ENCODE measurements at regions not wholly inside any gene's neighbourhood (a gene's known extent, or its start where the extent isn't known, plus 50 kb on each side); places are given as distances from the start of the nearest gene placed in this dataset.

DNA sequence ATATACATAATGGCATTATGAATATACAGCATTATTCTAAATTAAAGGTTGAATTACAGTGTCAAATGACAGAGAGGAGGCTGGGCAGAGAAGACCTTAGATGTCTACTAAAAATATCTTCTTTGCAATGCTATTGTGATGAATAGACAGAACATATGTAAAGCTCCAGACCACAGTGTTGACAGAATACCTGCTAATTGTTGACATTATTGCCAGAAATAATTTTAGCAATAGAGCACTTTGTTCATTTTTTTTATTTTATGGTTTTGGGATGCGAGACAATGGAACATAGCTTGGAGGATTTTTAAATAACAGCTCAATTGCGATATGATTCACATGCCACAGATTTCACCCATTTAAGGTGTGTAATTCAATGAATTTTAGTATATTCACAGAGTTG is 508.8 kb downstream of the PSAT1 start:
- Histone ChIP-seq H3K9ac (no peak overlapping the region), H3K4me3 (no peak overlapping the region), H2AFZ (no peak overlapping the region), H3K79me2 (ENCODE audit: insufficient read depth) (no peaks in the 10 kb centered on the region), H3K27me3 (replicated peaks; ENCODE audit: insufficient read depth) (no peaks in the 10 kb centered on the region), H3K9me3 (ENCODE audit: low read depth) (no peaks in the 10 kb centered on the region), H4K20me1 (ENCODE audit: insufficient read depth) (no peaks in the 10 kb centered on the region), H3F3A (ENCODE audit: insufficient read depth) (peaks cover 4% of the 10 kb centered on the region; the same call in 1 of the 2 replicates), H3K9me2 (ENCODE audit: insufficient read depth) (no peaks in the 10 kb centered on the region), H3K4me1 (ENCODE audit: insufficient read depth) (no peaks in the 10 kb centered on the region), H3K27ac (no peak overlapping the region), H3K4me2 (ENCODE audit: unreplicated experiment) (no peak overlapping the region), H3K36me3 (ENCODE audit: low read depth) (no peaks in the 10 kb centered on the region)
- no peak for TF ChIP-seq EZH2 (IDR thresholded peaks at IDR 0.05; ENCODE audit: insufficient read depth, poor library complexity, severe bottlenecking)
- no peak for TF ChIP-seq EZH2phosphoT487 (IDR thresholded peaks at IDR 0.05; ENCODE audit: insufficient read depth, low read depth)
- in situ Hi-C loops (cut with MboI), result no loop called here
- WGBS, 2 experiments (ENCODE audit: low coverage in 1 of 2, low lambda C conversion rate in 2 of 2, missing lambda C conversion rate in 2 of 2), result 87 to 98% methylated on average over 2 of the region's 2 CpGs
- no peak for DNase-seq

DNA sequence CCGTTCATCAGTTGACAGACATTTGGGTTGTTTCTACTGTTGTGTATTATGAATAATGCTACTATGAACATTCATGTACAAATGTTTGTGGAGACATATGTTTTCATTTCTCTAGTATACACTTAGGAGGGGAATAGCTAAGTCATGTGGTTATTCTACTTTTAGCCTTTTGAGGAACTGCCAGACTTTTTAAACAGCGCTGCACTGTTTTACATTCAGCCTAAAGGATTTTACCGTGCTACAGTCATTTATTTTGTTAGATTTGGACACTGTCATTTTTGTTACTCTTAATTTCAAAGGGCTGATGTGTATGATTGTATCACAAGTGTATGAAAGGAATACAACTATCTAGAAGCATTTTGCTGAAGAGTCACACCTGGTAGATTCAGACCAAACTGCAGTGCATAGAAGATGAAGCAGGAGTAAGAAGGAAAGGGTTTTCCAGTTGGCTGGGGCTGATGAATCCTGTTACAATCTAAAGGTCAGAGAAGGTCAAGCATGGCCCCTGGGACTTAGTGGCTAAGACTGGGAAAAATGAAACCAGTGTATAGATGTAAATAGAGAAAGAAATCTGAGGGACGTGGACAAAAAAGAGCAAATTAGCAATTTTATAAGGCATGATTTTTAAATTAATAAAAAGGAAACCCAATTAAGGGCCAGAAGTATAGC is 509.7 kb downstream of the PSAT1 start:
- Histone ChIP-seq H3K79me2 (ENCODE audit: insufficient read depth) (no peaks in the 10 kb centered on the region), H3K4me3 (no peak overlapping the region), H3K4me1 (ENCODE audit: insufficient read depth) (peaks cover 4% of the 10 kb centered on the region; the same call in 1 of the 2 replicates), H3F3A (ENCODE audit: insufficient read depth) (peaks cover 4% of the 10 kb centered on the region), H3K9ac (no peak overlapping the region), H2AFZ (no peak overlapping the region), H4K20me1 (ENCODE audit: insufficient read depth) (no peaks in the 10 kb centered on the region), H3K4me2 (ENCODE audit: unreplicated experiment) (no peak overlapping the region), H3K9me2 (ENCODE audit: insufficient read depth) (no peaks in the 10 kb centered on the region), H3K36me3 (ENCODE audit: low read depth) (no peaks in the 10 kb centered on the region), H3K27me3 (replicated peaks; ENCODE audit: insufficient read depth) (no peaks in the 10 kb centered on the region), H3K9me3 (ENCODE audit: low read depth) (no peaks in the 10 kb centered on the region), H3K27ac (no peak overlapping the region)
- in situ Hi-C loops (cut with MboI), result no loop called here
- no peak for TF ChIP-seq EZH2 (IDR thresholded peaks at IDR 0.05; ENCODE audit: insufficient read depth, poor library complexity, severe bottlenecking)
- TF ChIP-seq EZH2phosphoT487 (IDR thresholded peaks at IDR 0.05; ENCODE audit: insufficient read depth, low read depth), result no peak
- no peak for DNase-seq
- 36 to 45% methylated on average over 4 of the region's 4 CpGs for WGBS, 2 experiments (ENCODE audit: low coverage in 1 of 2, low lambda C conversion rate in 2 of 2, missing lambda C conversion rate in 2 of 2)

GRCh38 chr9:78807286-78807685 is 510.4 kb downstream of the PSAT1 start:
- Histone ChIP-seq H3K79me2 (ENCODE audit: insufficient read depth) (no peaks in the 10 kb centered on the region), H3K4me1 (ENCODE audit: insufficient read depth) (peaks cover 10% of the 10 kb centered on the region; the same call in 1 of the 2 replicates), H3K4me3 (no peak overlapping the region), H3F3A (ENCODE audit: insufficient read depth) (peaks cover 4% of the 10 kb centered on the region), H2AFZ (no peak overlapping the region), H4K20me1 (ENCODE audit: insufficient read depth) (no peaks in the 10 kb centered on the region), H3K36me3 (ENCODE audit: low read depth) (no peaks in the 10 kb centered on the region), H3K27me3 (replicated peaks; ENCODE audit: insufficient read depth) (no peaks in the 10 kb centered on the region), H3K9ac (no peak overlapping the region), H3K9me2 (ENCODE audit: insufficient read depth) (no peaks in the 10 kb centered on the region), H3K4me2 (ENCODE audit: unreplicated experiment) (no peak overlapping the region), H3K9me3 (ENCODE audit: low read depth) (no peaks in the 10 kb centered on the region), H3K27ac (no peak overlapping the region)
- DNase-seq, result no peak
- in situ Hi-C loops (cut with MboI), result no loop called here
- 77% methylated on average over 4 of the region's 4 CpGs for WGBS, 2 experiments (ENCODE audit: low coverage in 1 of 2, low lambda C conversion rate in 2 of 2, missing lambda C conversion rate in 2 of 2)
- TF ChIP-seq EZH2phosphoT487 (IDR thresholded peaks at IDR 0.05; ENCODE audit: insufficient read depth, low read depth), result no peak
- TF ChIP-seq EZH2 (IDR thresholded peaks at IDR 0.05; ENCODE audit: insufficient read depth, poor library complexity, severe bottlenecking), result no peak

GRCh38 chr9:78808048-78808447 is 511.1 kb downstream of the PSAT1 start:
- in situ Hi-C loops (cut with MboI), result no loop called here
- DNase-seq, result no peak
- Histone ChIP-seq H3K4me2 (ENCODE audit: unreplicated experiment) (no peak overlapping the region), H2AFZ (no peak overlapping the region), H3K36me3 (ENCODE audit: low read depth) (no peaks in the 10 kb centered on the region), H3K9ac (no peak overlapping the region), H3K79me2 (ENCODE audit: insufficient read depth) (no peaks in the 10 kb centered on the region), H3K9me2 (ENCODE audit: insufficient read depth) (no peaks in the 10 kb centered on the region), H3K9me3 (ENCODE audit: low read depth) (no peaks in the 10 kb centered on the region), H4K20me1 (ENCODE audit: insufficient read depth) (no peaks in the 10 kb centered on the region), H3K27ac (no peak overlapping the region), H3K4me3 (no peak overlapping the region), H3K4me1 (ENCODE audit: insufficient read depth) (peaks cover 12% of the 10 kb centered on the region; the same call in 1 of the 2 replicates), H3F3A (ENCODE audit: insufficient read depth) (peaks cover 4% of the 10 kb centered on the region), H3K27me3 (replicated peaks; ENCODE audit: insufficient read depth) (no peaks in the 10 kb centered on the region)
- no peak for TF ChIP-seq EZH2phosphoT487 (IDR thresholded peaks at IDR 0.05; ENCODE audit: insufficient read depth, low read depth)
- no peak for TF ChIP-seq EZH2 (IDR thresholded peaks at IDR 0.05; ENCODE audit: insufficient read depth, poor library complexity, severe bottlenecking)
- 73 to 84% methylated on average over 3 of the region's 3 CpGs for WGBS, 2 experiments (ENCODE audit: low coverage in 1 of 2, low lambda C conversion rate in 2 of 2, missing lambda C conversion rate in 2 of 2)

Measured in GM23248 (cell line).